Keratinocyte (primary cell): ENCODE measurements at regions not wholly inside any gene's neighbourhood (a gene's known extent, or its start where the extent isn't known, plus 50 kb on each side); places are given as distances from the start of the nearest gene placed in this dataset.

Experiments
- DNase-seq: peaks from one replicate; pipeline ENCODE4 v3.0.0-alpha.2; 2011; ENCODE audit warnings: low read depth, missing footprints, low spot score
- FAIRE-seq: peaks from 2 replicates; lab custom pipeline; 2011; peaks lifted over from hg19 to GRCh38; lab: Jason Lieb, UNC
- H2AFZ ChIP-seq: 2 replicates; pipeline ENCODE4 v1.6.0; 2012; ENCODE audit warnings: low read length, control low read depth, inconsistent platforms; ENCODE audit not compliant: control insufficient read depth
- H3K27ac ChIP-seq: 2 replicates; pipeline ENCODE4 v1.5.1; 2011; ENCODE audit warnings: low read length; ENCODE audit not compliant: control insufficient read depth, insufficient read depth
- H3K27me3 ChIP-seq: 3 replicates; pipeline ENCODE4 v1.6.0; 2011; ENCODE audit warnings: low read length; ENCODE audit not compliant: control insufficient read depth, insufficient read depth; ENCODE audit errors: extremely low read depth
- H3K36me3 ChIP-seq, 2 experiments: 2 replicates in 1 of 2; 3 replicates in 1 of 2; pipeline ENCODE4 v1.5.1; 2011; ENCODE audit warnings: low read length in 2 of 2, mild to moderate bottlenecking in 1 of 2; ENCODE audit not compliant: control insufficient read depth in 2 of 2, insufficient read depth in 2 of 2; ENCODE audit errors: extremely low read depth in 1 of 2
- H3K4me1 ChIP-seq: 3 replicates; pipeline ENCODE4 v1.5.1; 2011; ENCODE audit warnings: low read length; ENCODE audit not compliant: control insufficient read depth, insufficient read depth; ENCODE audit errors: extremely low read depth
- H3K4me2 ChIP-seq: 3 replicates; pipeline ENCODE4 v1.6.0; 2011; ENCODE audit warnings: low read depth, low read length; ENCODE audit not compliant: control insufficient read depth, insufficient read depth; ENCODE audit errors: extremely low read depth
- H3K4me3 ChIP-seq, 3 experiments: fragments of 200-600 bp in 1 of 3; sonication (generic) in 1 of 3; 2 replicates in 2 of 3; 3 replicates in 1 of 3; pipeline ENCODE4 v1.5.1; 2011 to 2016; ENCODE audit warnings: low read length in 3 of 3, mild to moderate bottlenecking in 3 of 3, control low read depth in 2 of 3, inconsistent platforms in 1 of 3, low read depth in 1 of 3, mixed read lengths in 1 of 3, mixed run types in 1 of 3, moderate library complexity in 1 of 3; ENCODE audit not compliant: control insufficient read depth in 2 of 3, insufficient read depth in 2 of 3; ENCODE audit errors: extremely low read depth in 1 of 3
- H3K79me2 ChIP-seq: 2 replicates; pipeline ENCODE4 v1.6.0; 2012; ENCODE audit warnings: low read length; ENCODE audit not compliant: control insufficient read depth, insufficient read depth
- H3K9ac ChIP-seq: 3 replicates; pipeline ENCODE4 v1.6.0; 2011; ENCODE audit warnings: low read length; ENCODE audit not compliant: control insufficient read depth, insufficient read depth; ENCODE audit errors: extremely low read depth
- H3K9me1 ChIP-seq: 3 replicates; pipeline ENCODE4 v1.6.0; 2011; ENCODE audit warnings: low read length; ENCODE audit not compliant: control insufficient read depth, insufficient read depth; ENCODE audit errors: extremely low read depth
- H3K9me3 ChIP-seq: 2 replicates; pipeline ENCODE4 v1.5.1; 2012; ENCODE audit warnings: low read depth, low read length; ENCODE audit not compliant: control insufficient read depth
- H4K20me1 ChIP-seq: 3 replicates; pipeline ENCODE4 v1.6.0; 2011; ENCODE audit warnings: low read length; ENCODE audit not compliant: control insufficient read depth, insufficient read depth; ENCODE audit errors: extremely low read depth
- CTCF ChIP-seq, 3 experiments: IDR thresholded peaks in 1 of 3; conservative IDR thresholded peaks in 1 of 3; optimal IDR thresholded peaks in 1 of 3; 2 replicates in 2 of 3; 3 replicates in 1 of 3; pipeline versions ENCODE3 to v1.5.1; 2011; ENCODE audit warnings: low read length in 3 of 3, mild to moderate bottlenecking in 3 of 3, moderate library complexity in 2 of 3, control low read depth in 1 of 3, inconsistent platforms in 1 of 3; ENCODE audit not compliant: insufficient read depth in 2 of 3; ENCODE audit errors: extremely low read depth in 1 of 3
- EZH2 ChIP-seq: IDR thresholded peaks from one replicate; pipeline ENCODE4 v1.6.1; 2012; ENCODE audit warnings: inconsistent platforms, mild to moderate bottlenecking, low read length, moderate library complexity
- dilution Hi-C: fragments of 300-500 bp; cut with MboI; formaldehyde crosslinking; loops from one replicate; pipeline ENCODE4 v1.7.0; 2020; ENCODE audit warnings: low sequenced_read_pairs; ENCODE audit not compliant: extremely low pct_ligation_motif_present

- Histone ChIP-seq H3K9ac (no peak overlapping the region), H3K4me1 (no peaks in the 10 kb centered on the region), H3K27ac (no peak overlapping the region), H3K4me2 (no peak overlapping the region), H3K36me3 (no peaks in the 10 kb centered on the region), H4K20me1 (no peaks in the 10 kb centered on the region), H3K9me3 (no peaks in the 10 kb centered on the region), H3K27me3 (no peaks in the 10 kb centered on the region), H3K79me2 (no peaks in the 10 kb centered on the region), H3K9me1 (no peaks in the 10 kb centered on the region), H2AFZ (no peak overlapping the region), H3K4me3 (no peak overlapping the region)
- no peak for FAIRE-seq
- TF ChIP-seq EZH2 = no peak
- no peak for TF ChIP-seq CTCF (optimal IDR thresholded peaks at IDR 0.05 in 1 of 3, IDR thresholded peaks at IDR 0.05 in 1 of 3, conservative IDR thresholded peaks at IDR 0.05 in 1 of 3; ENCODE audit: extremely low read depth in 1 of 3, insufficient read depth in 2 of 3, low read length in 3 of 3)
- dilution Hi-C loops = no loop called here
- no peak for DNase-seq
These were observed 309.1 kb downstream of the GXYLT1 start for GRCh38 chr12:41835556-41835955.

- no peak overlapping the region for H3K4me2 ChIP-seq
- H3K4me1 ChIP-seq = no peaks in the 10 kb centered on the region
- H3K4me3 ChIP-seq = no peak overlapping the region
- no peaks in the 10 kb centered on the region for H3K36me3 ChIP-seq
- H2AFZ ChIP-seq = no peak overlapping the region
- H3K9ac ChIP-seq = no peak overlapping the region
- DNase-seq (no peak), FAIRE-seq (no peak)
- no peak for TF ChIP-seq CTCF (optimal IDR thresholded peaks at IDR 0.05 in 1 of 3, IDR thresholded peaks at IDR 0.05 in 1 of 3, conservative IDR thresholded peaks at IDR 0.05 in 1 of 3; ENCODE audit: extremely low read depth in 1 of 3, insufficient read depth in 2 of 3, low read length in 3 of 3)
- no peak for TF ChIP-seq EZH2
- H4K20me1 ChIP-seq = no peaks in the 10 kb centered on the region
- H3K27ac ChIP-seq = no peak overlapping the region
- H3K9me3 ChIP-seq = no peaks in the 10 kb centered on the region
- dilution Hi-C loops = no loop called here
- no peaks in the 10 kb centered on the region for H3K9me1 ChIP-seq
- H3K27me3 ChIP-seq = no peaks in the 10 kb centered on the region
- H3K79me2 ChIP-seq = no peaks in the 10 kb centered on the region
These were observed 324.7 kb downstream of the GXYLT1 start for GRCh38 chr12:41819948-41820347.
